ENCODE measurements at regions not wholly inside any gene's neighbourhood (a gene's known extent, or its start where the extent isn't known, plus 50 kb on each side); places are given as distances from the start of the nearest gene placed in this dataset.

DNA sequence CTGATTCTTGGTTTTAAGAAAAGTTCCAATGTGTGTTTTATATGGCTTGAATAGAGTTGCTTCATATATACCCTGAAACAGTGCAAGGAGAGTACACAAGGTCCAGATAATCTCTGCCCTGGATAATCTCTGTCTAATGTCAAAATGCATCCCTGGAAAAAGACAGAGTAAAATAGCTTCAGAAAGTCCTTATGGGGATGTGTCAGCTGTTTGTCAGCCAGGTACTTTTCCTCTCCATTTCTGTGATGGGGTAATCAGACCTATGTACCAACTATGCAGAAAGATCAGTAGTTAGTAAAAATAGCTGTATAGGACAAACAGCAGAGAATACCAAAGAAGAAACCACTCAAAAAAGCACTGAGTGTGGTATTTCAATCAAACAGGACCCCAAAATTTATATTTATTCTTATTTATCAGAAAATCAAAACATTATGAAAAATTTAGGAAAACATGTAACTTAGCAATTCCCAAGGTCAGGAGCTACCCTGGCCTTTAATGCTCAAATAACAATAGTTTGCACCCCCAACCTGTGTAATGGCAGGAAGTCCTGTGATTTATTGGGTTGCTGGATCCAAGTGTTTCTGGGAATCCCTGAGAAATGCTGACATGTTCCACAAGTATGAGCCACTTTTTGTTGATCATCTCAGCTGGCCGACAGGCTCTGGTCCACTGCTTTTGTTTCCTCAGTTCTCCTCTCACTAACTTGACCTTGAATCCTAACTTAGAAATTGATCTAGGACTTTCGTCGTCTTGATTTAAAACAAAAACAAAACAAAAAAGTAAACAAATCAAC, 69.6 kb downstream of the MDH1 start:
- no peaks in the 10 kb centered on the region for H3K36me3 ChIP-seq
- H3K4me3 ChIP-seq: no peak overlapping the region
- H3K27ac ChIP-seq: no peak overlapping the region
- no peaks in the 10 kb centered on the region for H3K27me3 ChIP-seq
- H3K4me1 ChIP-seq: peaks cover 3% of the 10 kb centered on the region; the same call in 1 of the 2 replicates
- no peak for DNase-seq
- no peaks in the 10 kb centered on the region for H3K9me3 ChIP-seq (replicated peaks)

DNA sequence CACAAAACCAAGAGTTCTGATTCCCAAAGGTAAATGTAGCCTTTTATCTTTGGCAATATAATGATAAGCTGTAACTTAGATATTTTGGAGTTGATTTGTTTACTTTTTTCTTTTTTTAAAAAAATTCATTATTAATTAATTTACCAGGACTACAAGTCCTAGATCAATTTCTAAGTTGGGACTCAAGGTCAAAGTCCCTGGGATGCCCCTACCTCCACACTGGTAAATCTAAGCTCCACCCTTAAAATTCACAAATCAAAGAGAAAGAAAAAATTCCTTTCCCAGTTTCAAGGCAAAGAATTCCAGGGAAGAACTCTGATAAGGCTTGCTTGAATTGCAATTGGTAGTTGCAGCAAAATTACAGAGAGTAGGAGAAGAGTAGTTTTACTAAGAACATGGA, 71.3 kb downstream of the MDH1 start:
- peaks cover 3% of the 10 kb centered on the region; the same call in 1 of the 2 replicates for H3K4me1 ChIP-seq
- H3K36me3 ChIP-seq: no peaks in the 10 kb centered on the region
- no peak for DNase-seq
- H3K27me3 ChIP-seq: no peaks in the 10 kb centered on the region
- H3K27ac ChIP-seq: no peak overlapping the region
- H3K4me3 ChIP-seq: no peak overlapping the region
- no peaks in the 10 kb centered on the region for H3K9me3 ChIP-seq (replicated peaks)

DNA sequence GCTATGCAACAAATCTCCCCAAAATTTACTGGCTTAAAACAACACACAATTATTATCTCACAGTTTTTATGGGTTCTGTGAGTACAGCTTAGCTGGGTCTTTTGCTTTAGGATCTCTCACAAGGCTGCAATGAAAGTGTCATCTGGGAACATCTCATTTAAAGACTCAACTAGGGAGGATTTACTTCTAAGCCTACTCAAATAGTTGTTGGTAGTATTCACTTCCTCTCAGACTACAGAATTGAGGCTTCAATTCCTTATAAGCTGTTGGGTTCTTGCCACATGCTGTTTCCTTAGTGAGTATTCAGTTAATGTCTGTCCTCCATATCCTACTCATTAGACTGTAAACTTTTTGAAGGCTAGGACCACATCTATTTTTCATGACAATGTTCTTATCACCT, 72.3 kb downstream of the MDH1 start:
- peak in 1 of 2 experiments; percentile 35 for DNase-seq
- Histone ChIP-seq H3K36me3 (no peaks in the 10 kb centered on the region), H3K4me3 (no peak overlapping the region), H3K9me3 (replicated peaks) (no peaks in the 10 kb centered on the region), H3K27me3 (no peaks in the 10 kb centered on the region), H3K4me1 (peaks cover 10% of the 10 kb centered on the region), H3K27ac (no peak overlapping the region)

DNA sequence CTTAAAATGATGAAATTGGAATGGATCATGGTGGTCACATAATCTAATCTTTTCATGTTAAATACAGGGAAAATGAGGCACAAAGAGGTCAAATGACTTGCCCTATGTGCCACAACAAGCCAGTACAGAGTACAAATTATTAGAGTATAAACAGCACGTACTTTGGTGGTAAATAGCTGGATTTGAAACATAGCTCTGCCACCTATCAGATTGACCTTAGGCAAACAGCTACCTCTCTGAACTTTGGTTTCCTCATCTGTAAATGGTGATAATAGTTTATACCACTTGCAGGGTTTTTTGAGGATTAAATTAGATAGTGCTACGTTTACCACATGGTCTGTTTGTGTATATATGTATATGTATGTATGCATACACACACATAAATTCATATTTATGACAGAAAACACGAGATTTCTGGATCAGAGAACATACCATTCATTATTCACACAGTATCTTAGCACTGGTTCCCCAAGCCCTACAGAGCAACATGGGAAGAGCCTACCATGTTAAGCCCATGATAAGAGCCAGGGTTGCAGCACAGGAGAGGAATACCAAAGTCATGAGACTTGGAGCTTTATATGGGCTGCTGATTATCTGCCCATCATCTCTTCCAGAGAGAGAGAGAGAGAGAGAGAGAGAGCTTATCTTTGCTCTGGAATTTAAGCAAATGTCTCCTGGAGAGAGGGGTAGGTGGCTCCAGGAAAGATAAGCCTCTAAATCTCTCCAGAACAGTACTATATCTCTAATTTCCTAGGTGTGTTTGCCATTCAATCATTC, 73.5 kb downstream of the MDH1 start:
- no peak overlapping the region for H3K4me3 ChIP-seq
- H3K27me3 ChIP-seq: no peaks in the 10 kb centered on the region
- H3K9me3 ChIP-seq (replicated peaks): no peaks in the 10 kb centered on the region
- H3K4me1 ChIP-seq: peaks cover 19% of the 10 kb centered on the region
- no peak overlapping the region for H3K27ac ChIP-seq
- H3K36me3 ChIP-seq: no peaks in the 10 kb centered on the region
- no peak for DNase-seq

DNA sequence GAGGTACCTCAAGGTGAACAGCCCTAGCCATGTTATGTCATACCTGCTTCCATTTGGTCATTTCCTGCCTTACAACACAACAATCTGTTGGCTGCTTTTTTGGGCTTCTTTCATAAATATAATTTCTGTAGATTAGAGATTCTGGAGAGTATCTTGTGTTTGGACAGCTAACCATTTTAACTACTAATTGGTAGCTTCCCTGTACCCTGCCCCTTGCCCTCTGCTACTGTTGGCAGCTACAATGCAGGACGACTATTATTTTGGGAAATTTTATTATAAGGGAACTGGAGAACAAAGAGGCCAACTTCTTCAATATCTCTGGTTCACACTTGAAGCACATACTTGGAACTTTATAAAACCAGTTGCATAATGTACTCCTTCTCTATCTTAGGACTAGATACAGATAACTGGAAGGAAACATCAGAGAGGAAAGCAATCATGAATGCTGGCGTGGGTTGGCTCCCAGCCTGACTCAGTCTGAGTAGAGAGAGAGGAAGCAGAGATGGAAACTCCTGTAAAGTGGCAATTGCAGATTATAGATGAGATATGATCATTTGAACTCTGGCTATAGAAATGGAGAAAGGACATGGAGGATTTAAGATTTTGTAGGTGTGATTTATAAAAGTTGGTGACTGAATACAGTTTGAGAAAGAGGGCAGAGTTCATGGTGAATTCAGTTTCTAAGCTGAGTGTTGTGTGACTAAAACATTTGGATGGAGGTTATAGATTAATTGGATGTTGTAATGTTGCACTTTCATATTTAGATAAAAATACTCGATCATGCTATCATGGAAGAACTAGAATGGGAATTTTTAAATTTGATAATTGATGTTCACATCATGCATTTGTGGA, 74.5 kb downstream of the MDH1 start:
- Histone ChIP-seq H3K4me3 (no peak overlapping the region), H3K36me3 (no peaks in the 10 kb centered on the region), H3K27ac (no peak overlapping the region), H3K4me1 (peaks cover 19% of the 10 kb centered on the region), H3K9me3 (replicated peaks) (no peaks in the 10 kb centered on the region), H3K27me3 (no peaks in the 10 kb centered on the region)
- no peak for DNase-seq

DNA sequence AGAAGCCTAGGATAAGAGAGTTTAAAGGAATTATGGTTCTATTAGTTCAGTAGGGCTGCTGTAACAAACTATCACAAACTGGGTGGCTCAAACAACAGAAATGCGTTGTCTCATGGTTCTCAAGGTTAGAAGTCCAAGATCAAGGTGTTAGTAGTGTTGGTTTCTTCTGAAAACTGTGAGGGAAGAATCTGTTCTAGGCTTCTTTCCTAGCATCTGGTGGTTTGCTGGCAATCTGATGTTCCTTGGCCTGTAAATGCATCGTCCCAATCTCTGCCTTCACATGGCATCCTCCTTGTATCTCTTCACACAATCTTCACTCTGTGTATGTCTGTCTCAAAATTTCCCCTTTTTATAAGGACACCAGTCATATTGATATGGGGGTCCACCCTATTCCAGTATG, 76.3 kb downstream of the MDH1 start:
- no peak overlapping the region for H3K4me3 ChIP-seq
- H3K36me3 ChIP-seq: no peaks in the 10 kb centered on the region
- H3K4me1 ChIP-seq: peaks cover 19% of the 10 kb centered on the region

DNA sequence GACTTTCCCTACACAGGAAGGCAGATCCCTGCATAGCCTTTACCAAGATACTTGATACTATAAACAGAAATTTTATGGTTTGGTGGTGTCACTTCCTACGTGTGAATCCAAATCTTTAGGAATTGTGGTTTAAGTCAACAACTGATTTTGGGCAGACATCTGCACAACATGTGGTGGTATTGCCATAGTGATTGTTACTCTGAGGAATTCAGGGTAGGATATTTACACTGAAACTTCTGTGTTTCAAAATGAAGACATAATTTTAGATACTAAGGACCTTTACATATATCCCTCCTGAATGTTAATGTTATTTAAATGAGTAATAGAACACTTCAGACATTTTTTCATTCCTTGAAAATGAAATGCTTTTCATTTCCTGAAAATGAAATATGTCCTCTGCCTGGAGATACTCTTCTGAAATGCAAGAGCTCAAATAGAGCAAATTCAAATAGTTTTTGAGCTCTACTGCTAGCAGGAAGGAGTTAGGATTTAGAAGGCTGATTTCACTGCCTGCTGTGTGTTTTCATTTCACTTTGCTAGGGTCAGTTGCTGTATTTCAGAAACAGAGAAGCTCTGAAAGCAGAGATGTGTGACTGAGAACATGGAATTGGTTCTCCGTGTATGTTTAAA, 77.2 kb downstream of the MDH1 start:
- Histone ChIP-seq H3K4me3 (no peak overlapping the region), H3K27ac (no peak overlapping the region), H3K9me3 (replicated peaks) (no peaks in the 10 kb centered on the region), H3K27me3 (no peaks in the 10 kb centered on the region), H3K36me3 (no peaks in the 10 kb centered on the region), H3K4me1 (peaks cover 19% of the 10 kb centered on the region)
- peak in 1 of 2 experiments; percentile 30 for DNase-seq

More for the DNA sequence above, 76.3 kb downstream of the MDH1 start:
- Histone ChIP-seq H3K9me3 (replicated peaks) (no peaks in the 10 kb centered on the region), H3K27ac (no peak overlapping the region), H3K27me3 (no peaks in the 10 kb centered on the region)
- DNase-seq: no peak

DNA sequence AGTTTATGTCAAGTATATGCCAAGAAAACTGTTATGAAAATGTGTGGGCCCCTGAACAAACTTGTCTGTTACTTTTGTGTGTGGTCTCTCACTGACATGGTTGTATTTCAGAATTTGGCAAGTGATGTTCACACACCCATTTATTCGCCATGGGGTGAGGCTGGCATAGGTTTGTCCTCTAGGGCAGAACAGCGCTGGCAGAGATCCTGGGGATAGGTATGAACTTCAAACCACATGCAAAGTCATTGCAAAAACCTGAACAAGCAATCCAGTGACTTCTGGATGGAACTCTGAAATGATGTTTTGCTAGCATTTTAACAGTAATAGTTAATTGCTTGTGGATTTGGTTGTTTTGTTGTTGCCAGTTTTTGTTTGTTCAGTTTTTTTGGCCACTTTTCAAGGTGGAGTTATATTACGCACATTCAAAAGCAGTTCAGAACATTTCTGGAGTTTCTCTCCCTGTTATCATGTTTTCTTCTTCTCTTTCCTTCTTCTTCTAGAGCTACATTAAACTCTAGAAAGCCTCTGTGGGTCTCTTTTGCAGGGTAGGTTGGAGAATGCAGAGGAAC, 78.5 kb downstream of the MDH1 start:
- H3K27ac ChIP-seq: no peak overlapping the region
- H3K4me1 ChIP-seq: peaks cover 16% of the 10 kb centered on the region
- no peaks in the 10 kb centered on the region for H3K36me3 ChIP-seq
- no peaks in the 10 kb centered on the region for H3K27me3 ChIP-seq
- H3K9me3 ChIP-seq (replicated peaks): no peaks in the 10 kb centered on the region
- no peak for DNase-seq
- no peak overlapping the region for H3K4me3 ChIP-seq

DNA sequence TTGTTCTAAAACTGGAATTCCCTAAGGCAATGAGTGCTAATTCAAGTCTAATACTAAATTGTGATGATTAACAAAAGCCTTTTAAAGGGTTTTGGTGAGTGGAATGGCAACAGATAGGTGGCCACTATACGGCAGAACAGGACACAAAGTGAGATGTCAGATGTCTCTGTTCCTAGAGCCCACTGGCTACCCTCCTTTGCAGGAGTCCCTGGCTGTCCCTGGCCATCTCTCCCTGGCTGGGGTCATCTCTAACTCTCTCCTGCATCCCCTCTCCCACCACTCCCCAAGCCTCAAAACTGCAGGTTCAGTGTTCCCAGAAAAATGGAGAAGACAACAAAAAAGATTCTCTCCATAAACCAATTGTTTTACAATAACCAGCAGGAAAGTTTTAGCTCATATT, 79.2 kb downstream of the MDH1 start:
- H3K27ac ChIP-seq: no peak overlapping the region
- H3K4me3 ChIP-seq: no peak overlapping the region
- peaks cover 16% of the 10 kb centered on the region for H3K4me1 ChIP-seq
- no peaks in the 10 kb centered on the region for H3K36me3 ChIP-seq
- no peaks in the 10 kb centered on the region for H3K9me3 ChIP-seq (replicated peaks)
- no peaks in the 10 kb centered on the region for H3K27me3 ChIP-seq
- no peak for DNase-seq

DNA sequence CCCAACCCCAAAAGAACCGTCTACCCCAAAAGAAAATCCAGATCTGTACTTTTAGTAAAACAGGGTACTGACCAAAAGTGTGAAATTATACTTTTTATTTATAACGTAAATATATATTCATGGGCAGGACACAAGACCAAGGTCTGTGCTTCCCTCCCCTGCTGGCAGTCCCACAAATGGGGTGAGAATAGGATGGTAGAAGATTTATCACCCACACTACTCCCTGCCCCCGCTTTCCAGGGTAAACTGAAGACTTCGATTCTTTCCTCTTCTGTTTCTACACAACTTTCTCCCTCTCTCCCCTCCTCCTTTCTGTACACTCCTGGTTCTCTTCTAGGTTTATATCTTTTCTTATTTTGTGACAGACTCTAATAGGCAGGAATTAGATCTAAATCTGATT, 79.7 kb downstream of the MDH1 start:
- Histone ChIP-seq H3K4me3 (no peak overlapping the region), H3K9me3 (replicated peaks) (no peaks in the 10 kb centered on the region), H3K27me3 (no peaks in the 10 kb centered on the region), H3K36me3 (no peaks in the 10 kb centered on the region), H3K27ac (no peak overlapping the region), H3K4me1 (peaks cover 16% of the 10 kb centered on the region)
- no peak for DNase-seq

DNA sequence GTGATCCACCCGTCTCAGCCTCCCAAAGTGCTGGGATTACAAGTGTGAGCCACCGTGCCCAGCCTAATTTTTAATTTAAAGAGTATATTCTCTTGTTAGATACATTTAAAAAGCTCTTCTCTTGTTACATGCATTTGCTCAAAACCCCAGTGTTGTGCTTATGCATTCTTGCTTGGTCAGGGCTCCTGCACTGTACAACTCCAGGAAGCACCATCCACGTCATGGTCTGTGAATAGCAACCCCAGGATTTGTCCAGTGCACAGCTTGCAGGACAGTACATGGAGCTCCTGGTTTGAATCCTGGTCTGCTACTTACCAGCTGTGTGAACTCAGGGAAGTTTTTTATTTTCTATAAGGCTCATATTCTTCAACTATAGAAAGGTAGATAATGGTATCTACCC, 80.8 kb downstream of the MDH1 start:
- Histone ChIP-seq H3K27me3 (no peaks in the 10 kb centered on the region), H3K4me3 (no peak overlapping the region), H3K9me3 (replicated peaks) (no peaks in the 10 kb centered on the region), H3K36me3 (no peaks in the 10 kb centered on the region), H3K27ac (no peak overlapping the region), H3K4me1 (peaks cover 16% of the 10 kb centered on the region)
- DNase-seq: no peak

DNA sequence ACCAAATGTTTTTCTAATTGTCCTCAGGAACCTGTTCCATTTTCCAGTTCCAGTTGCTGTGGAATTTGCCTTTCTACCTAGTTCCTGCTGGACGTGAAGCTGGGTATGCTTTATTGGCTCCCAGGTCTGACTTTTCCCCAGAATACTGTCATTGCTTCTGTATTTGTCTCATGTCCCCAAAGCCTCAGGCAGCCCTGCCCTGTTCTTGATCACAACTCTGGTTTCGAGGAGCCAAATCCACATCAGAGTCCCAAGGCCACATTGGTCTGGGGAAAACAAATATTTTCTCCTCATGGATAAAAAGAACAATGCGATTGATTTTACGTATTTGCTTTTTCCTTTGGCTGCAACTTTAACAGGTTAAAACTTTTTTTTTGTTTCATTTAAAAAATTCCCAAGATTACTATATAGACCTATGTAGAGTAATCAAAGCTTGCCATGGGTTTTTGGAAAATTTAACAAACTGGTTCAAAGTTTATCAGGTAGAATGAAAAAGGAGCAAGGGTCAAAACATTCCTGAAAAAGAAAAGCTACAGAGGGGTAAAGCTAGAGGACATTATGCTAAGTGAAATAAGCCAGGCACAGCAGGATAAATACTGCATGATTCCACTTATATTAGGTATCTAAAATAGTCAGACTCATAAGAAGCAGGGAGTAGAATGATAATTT, 85.2 kb downstream of the MDH1 start:
- Histone ChIP-seq H3K27me3 (no peaks in the 10 kb centered on the region), H3K27ac (no peak overlapping the region), H3K9me3 (replicated peaks) (no peaks in the 10 kb centered on the region; the same call in 1 of the 2 replicates), H3K4me3 (no peak overlapping the region), H3K36me3 (no peaks in the 10 kb centered on the region), H3K4me1 (no peaks in the 10 kb centered on the region)
- DNase-seq: no peak

DNA sequence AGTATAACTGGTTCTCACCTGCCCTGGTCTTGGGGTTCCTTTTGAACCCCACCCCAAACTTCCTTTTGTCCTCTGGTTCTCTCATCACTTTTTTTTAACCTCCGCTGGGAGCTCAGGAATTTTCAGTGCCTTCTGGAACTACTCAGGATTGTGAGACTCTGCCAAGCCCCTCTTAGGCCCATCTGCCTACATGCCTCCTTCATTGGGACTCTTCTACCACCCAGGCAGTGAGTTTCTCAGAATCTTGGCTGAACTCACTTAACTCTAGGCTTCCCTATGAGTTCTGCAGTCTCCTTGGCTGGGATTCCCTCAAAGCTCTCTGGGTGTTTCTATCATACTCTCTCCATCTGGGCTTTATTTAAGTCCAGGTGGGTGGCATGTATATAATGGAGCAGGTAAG, 86.3 kb downstream of the MDH1 start:
- H3K36me3 ChIP-seq: no peaks in the 10 kb centered on the region
- no peaks in the 10 kb centered on the region for H3K4me1 ChIP-seq
- H3K4me3 ChIP-seq: no peak overlapping the region
- H3K27ac ChIP-seq: no peak overlapping the region
- no peaks in the 10 kb centered on the region for H3K27me3 ChIP-seq
- H3K9me3 ChIP-seq (replicated peaks): no peaks in the 10 kb centered on the region; the same call in 1 of the 2 replicates
- no peak for DNase-seq

DNA sequence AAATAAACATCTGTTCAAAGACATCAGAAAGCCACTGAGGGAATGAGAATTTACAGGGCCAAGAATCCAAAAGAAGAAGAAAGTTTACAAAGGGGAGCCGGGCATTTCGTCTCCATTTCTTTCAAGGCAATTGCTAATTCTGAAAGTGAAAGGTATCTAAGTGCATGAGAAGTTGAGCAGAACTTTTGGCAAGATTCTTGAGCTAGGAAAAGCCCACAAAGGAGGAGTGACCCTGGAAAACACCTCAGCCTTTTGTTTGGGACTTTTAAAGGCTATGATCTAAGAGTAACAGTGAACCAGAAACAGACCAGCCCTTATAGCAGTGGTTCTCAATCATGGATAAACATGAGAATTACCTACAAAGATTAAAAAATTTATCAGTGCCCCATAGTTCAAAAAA, 87.4 kb downstream of the MDH1 start:
- H3K4me3 ChIP-seq: no peak overlapping the region
- no peaks in the 10 kb centered on the region for H3K4me1 ChIP-seq

More for the DNA sequence above, 87.4 kb downstream of the MDH1 start:
- H3K27ac ChIP-seq: no peak overlapping the region
- DNase-seq: no peak
- no peaks in the 10 kb centered on the region for H3K27me3 ChIP-seq
- H3K9me3 ChIP-seq (replicated peaks): no peaks in the 10 kb centered on the region; the same call in 1 of the 2 replicates
- H3K36me3 ChIP-seq: no peaks in the 10 kb centered on the region

Measured in SJCRH30 (cell line).